Thymus (tissue), 11 donors: ENCODE measurements at regions not wholly inside any gene's neighbourhood (a gene's known extent, or its start where the extent isn't known, plus 50 kb on each side); places are given as distances from the start of the nearest gene placed in this dataset.

ENCODE experiments used
- DNase-seq, 9 donors: peaks; one replicate each; pipeline ENCODE4 v3.0.0-alpha.2; 2013; ENCODE audit warnings: low spot score in 9 of 9, low read depth in 6 of 9, missing footprints in 1 of 9
- H3K27ac ChIP-seq, 2 donors: one replicate each; pipeline ENCODE4 v1.5.1; 2013; ENCODE audit warnings: control low read depth in 1 of 2, low read depth in 1 of 2, low read length in 1 of 2, mild to moderate bottlenecking in 1 of 2, moderate library complexity in 1 of 2
- H3K27me3 ChIP-seq, 2 donors: one replicate each; pipeline ENCODE4 v1.5.1; 2013; ENCODE audit warnings: low read length in 1 of 2; ENCODE audit not compliant: control insufficient read depth in 2 of 2, insufficient read depth in 1 of 2
- H3K36me3 ChIP-seq, 2 donors: one replicate each; pipeline ENCODE4 v1.5.1; 2013; ENCODE audit warnings: low read length in 1 of 2, mild to moderate bottlenecking in 1 of 2, moderate library complexity in 1 of 2; ENCODE audit not compliant: control insufficient read depth in 2 of 2, insufficient read depth in 2 of 2
- H3K4me1 ChIP-seq, 2 donors: one replicate each; pipeline ENCODE4 v1.5.1; 2013; ENCODE audit warnings: low read length in 2 of 2; ENCODE audit not compliant: control insufficient read depth in 2 of 2, insufficient read depth in 2 of 2
- H3K4me3 ChIP-seq, 2 donors: one replicate each; pipeline ENCODE4 v1.5.1; 2013; ENCODE audit warnings: low read length in 2 of 2, control low read depth in 1 of 2, mild to moderate bottlenecking in 1 of 2
- H3K9me3 ChIP-seq, 2 donors: one replicate each; pipeline ENCODE4 v1.5.1; 2013; ENCODE audit warnings: low read length in 1 of 2, mild to moderate bottlenecking in 1 of 2; ENCODE audit not compliant: control insufficient read depth in 2 of 2, insufficient read depth in 1 of 2
- WGBS: extraction: QIAGEN DNeasy Blood & Tissue Kit; methylation state at CpG from one replicate; pipeline ENCODE4 v1.1.7; 2013; 5-methylcytosine and 5-hydroxymethylcytosine counted together
- donor health status: healthy.

DNA sequence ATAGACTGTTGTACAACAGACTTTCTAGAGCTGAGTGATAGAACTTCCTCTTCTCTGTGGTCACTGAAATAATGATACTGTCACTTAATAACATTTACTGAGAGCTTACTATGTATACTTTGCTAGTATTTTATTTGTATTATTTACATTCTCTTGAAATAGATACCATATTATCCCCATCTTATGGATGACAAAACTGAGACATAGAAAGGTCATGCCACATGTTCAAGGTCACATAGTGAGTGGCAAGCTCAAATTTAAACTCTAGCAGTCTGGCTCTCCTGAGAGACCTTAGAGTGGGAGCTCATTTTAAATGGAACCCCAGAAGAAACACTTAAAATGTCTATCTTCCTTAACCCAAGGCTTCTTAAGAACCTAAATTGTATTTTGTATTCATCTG, 266.6 kb upstream of the CAMK1G start:
- no peak overlapping the region for H3K4me3 ChIP-seq
- no peaks in the 10 kb centered on the region for H3K4me1 ChIP-seq
- H3K9me3 ChIP-seq = no peaks in the 10 kb centered on the region
- no peak for DNase-seq
- H3K27me3 ChIP-seq = no peaks in the 10 kb centered on the region
- H3K36me3 ChIP-seq = no peaks in the 10 kb centered on the region
- H3K27ac ChIP-seq = no peak overlapping the region

DNA sequence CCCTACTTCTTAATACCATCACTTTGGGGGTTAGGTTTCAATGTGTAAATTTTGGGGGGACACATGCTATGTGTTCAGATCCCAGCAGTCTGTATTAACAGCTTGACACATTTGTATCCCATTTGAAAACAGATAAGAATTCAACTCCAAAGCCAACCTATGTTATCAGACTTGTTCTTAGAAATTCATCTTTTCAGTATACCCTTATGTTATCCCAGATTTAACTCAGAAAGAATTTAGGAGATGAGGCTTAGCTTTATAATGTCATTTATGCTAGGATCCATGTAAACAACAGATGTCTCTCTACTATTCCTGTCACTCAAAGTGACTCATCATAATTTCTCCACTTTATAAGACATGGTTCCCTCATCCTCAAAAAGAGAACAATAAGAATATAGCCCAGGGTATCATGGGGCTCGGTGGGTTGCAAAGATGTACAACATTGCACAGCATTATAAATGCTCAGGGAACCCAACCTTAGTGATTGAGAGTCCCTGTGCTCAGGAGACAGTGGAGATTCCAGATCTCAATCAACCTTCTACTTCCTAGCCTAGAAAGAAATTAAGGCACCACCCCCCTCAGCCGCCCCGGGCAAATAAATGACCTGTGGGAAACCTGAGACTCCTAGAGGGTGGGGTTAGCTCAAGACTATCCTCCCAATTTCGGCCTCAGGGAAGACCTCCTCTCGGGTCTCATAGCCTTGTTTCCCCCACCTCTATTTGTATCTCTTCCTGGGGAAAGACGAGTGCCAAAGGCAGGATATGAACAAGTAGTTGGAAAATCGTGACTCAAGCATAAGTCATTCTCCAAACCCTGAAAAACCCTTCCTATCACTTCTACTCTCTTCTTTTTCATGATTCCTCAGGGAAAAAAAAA, 265.1 kb upstream of the CAMK1G start:
- WGBS = 92% methylated on average over 7 of the region's 7 CpGs
- no peak for DNase-seq
- Histone ChIP-seq H3K9me3 (no peaks in the 10 kb centered on the region), H3K27me3 (no peaks in the 10 kb centered on the region), H3K36me3 (no peaks in the 10 kb centered on the region), H3K4me1 (no peaks in the 10 kb centered on the region), H3K4me3 (no peak overlapping the region), H3K27ac (no peak overlapping the region)

DNA sequence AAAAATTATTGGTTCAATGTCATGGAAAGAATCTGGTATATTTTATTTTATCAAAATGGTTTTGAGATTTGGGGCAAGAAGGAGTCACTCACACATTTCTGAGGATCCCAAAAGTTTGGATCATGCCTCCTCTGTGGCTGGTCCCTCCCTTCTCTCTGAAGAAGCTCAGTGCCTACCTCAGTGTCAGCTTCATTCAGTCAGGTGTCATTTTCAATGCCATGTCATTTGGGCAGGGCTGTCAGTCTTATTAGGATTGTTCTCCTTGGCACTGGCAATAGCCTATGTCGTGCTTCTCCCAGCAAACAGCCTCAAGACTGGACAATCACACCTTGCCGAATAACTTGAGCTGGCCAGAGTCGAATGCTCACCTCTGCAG, 264.5 kb upstream of the CAMK1G start:
- H3K36me3 ChIP-seq = no peaks in the 10 kb centered on the region
- no peaks in the 10 kb centered on the region for H3K9me3 ChIP-seq
- no peaks in the 10 kb centered on the region for H3K27me3 ChIP-seq
- no peak overlapping the region for H3K4me3 ChIP-seq
- no peaks in the 10 kb centered on the region for H3K4me1 ChIP-seq
- no peak overlapping the region for H3K27ac ChIP-seq
- no peak for DNase-seq
- WGBS = 95% methylated on average over 3 of the region's 3 CpGs

DNA sequence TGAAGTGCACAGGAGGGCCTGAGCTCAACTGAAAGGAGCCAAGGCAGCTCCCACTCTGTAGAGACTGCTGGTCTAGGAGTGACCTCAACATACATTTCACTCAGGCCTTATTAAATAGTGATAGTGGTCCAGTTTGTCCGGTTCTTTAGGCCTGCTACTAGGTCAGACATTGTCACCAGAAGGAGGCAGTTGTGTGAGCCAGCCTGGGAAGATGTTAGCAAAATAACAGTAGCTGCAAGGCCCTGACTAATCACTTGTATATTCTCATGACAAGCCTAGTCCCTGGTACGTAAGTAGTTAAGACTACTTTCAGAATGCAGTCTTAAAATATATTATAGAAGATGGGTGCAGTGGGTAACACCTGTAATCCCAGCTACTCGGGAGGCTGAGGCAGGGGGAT, 264.0 kb upstream of the CAMK1G start:
- Histone ChIP-seq H3K4me1 (no peaks in the 10 kb centered on the region), H3K27me3 (no peaks in the 10 kb centered on the region), H3K9me3 (no peaks in the 10 kb centered on the region), H3K4me3 (no peak overlapping the region), H3K27ac (no peak overlapping the region), H3K36me3 (no peaks in the 10 kb centered on the region)
- WGBS = 92% methylated on average over 3 of the region's 3 CpGs
- DNase-seq = no peak

DNA sequence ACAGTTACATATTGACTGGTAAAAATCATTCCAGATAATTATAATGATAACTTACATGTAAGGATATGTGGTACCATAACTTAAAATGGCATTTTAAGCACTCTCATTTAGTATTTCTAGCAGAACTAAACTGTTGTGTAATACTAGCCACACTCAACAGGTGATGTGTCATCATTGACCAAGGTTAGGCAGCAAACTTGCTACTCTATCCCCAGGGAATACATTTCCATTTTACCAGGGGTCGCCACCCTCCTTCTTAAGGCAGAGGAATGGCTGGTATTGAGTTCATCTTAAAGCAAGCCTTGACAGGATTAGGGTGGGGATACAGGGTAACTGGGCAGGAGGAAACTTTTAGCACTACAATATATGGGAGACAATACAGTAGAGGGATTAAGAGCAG, 259.8 kb upstream of the CAMK1G start:
- DNase-seq = no peak
- no peaks in the 10 kb centered on the region for H3K36me3 ChIP-seq
- H3K27ac ChIP-seq = no peak overlapping the region
- H3K27me3 ChIP-seq = no peaks in the 10 kb centered on the region
- H3K4me1 ChIP-seq = no peaks in the 10 kb centered on the region
- no peaks in the 10 kb centered on the region for H3K9me3 ChIP-seq
- 88% methylated on average over 1 of the region's 1 CpG for WGBS
- no peak overlapping the region for H3K4me3 ChIP-seq

DNA sequence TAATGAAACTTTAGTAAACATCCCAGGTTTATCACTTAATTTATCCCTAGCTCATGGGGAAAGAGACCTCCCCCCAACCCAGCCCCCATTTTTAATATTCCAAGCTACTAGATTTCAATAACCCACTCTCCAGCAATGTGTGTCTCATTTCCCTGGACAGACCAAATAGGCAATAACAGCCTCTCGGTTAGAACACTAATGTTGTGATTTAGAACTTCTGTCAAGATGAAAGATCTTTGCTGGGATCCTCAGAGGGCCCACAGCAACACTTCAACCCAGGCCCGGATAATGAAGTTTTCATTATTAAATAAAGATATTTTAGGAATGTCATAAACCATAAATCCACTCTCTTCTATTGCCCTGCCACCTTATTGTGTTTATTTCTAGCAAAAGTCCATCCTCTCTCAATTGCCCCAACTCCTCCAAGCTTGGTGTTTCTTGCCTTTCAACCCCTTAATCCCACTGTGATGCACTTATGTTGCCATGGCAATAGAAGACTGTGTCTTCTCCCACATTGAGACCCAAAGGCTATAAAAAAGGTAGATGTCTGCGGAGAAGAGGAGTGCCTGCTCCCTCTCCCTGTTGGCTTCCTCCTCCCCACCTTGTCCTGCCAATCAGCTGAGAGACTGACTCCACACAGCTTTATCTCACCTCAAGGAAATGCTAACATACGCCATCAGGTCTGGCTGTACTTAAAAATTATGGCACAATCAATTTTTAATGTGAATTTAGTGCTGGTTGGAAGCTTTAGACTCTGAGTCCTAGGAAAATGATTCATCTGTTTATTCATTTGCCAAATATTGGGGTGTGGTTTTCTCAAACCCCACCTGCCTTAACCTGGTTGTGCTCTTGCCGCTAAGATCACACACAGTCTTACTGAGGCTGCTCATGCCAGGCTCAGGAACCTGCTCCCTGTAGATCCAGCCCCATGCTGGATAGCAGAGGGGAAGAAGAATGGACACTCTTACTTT, 258.3 kb upstream of the CAMK1G start:
- H3K27me3 ChIP-seq = no peaks in the 10 kb centered on the region
- no peak overlapping the region for H3K4me3 ChIP-seq
- H3K36me3 ChIP-seq = no peaks in the 10 kb centered on the region
- no peak overlapping the region for H3K27ac ChIP-seq
- no peaks in the 10 kb centered on the region for H3K4me1 ChIP-seq
- no peak for DNase-seq
- WGBS = 96% methylated on average over 5 of the region's 5 CpGs
- no peaks in the 10 kb centered on the region for H3K9me3 ChIP-seq

DNA sequence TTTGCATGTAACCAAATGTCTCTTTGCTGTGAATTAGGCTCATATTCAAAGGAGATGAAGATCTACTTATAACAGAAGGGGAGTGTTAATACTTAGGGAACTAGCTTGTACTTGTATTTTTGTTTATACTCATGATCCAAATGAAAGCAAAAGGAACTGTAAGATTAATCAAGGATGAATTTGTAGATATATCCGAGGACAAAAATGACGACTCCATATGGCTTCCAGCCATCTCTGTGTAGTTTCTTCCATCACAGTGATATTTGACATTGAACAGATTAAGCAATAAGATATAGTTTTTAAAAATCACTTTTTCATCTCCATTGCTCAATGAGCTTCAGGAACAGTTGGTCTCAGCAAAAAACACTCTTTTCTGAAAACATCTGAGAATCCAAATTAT, 257.4 kb upstream of the CAMK1G start:
- H3K4me3 ChIP-seq = no peak overlapping the region
- H3K4me1 ChIP-seq = no peaks in the 10 kb centered on the region
- no peaks in the 10 kb centered on the region for H3K36me3 ChIP-seq
- WGBS = 89% methylated on average over 2 of the region's 2 CpGs
- no peaks in the 10 kb centered on the region for H3K9me3 ChIP-seq
- no peak overlapping the region for H3K27ac ChIP-seq
- DNase-seq = no peak
- H3K27me3 ChIP-seq = no peaks in the 10 kb centered on the region

DNA sequence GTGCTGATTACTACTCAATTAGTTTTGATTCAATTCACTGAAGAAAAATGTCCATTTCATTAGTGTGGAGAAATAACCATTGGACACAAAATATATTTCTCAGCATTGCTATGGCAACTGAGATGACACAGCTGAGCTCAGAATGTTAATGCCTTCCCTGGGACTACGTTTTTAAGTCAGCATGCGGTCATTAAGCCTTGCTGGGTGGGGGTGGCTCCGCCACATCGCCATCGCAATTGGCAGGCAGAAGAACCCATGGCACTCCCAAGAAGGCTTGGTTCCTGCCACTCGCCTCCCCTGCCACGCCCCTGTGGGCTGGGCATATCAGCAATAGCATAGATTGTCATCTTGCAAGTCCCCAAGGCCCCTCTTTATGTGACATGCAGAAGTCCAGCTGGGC, 256.7 kb upstream of the CAMK1G start:
- no peak for DNase-seq

DNA sequence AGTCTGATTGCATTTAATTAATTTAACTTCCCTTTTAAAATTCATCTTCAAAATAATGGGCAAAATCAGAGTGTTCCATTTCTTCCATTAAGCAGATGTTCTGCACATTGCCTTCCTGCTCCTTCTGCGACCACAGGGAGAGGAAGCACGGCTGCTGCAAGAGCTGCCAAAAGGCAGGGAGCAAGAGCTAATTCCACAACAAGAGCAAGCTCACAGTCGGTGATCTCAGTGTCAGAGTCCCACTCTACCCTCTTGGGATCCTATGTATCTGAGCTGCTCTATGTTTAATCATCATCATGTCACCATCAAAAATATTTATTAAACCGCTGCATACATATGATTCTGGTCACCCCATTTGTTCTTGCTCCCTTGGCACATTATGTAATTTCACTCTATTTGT, 255.3 kb upstream of the CAMK1G start:
- DNase-seq = no peak
- H3K4me3 ChIP-seq = no peak overlapping the region
- no peaks in the 10 kb centered on the region for H3K27me3 ChIP-seq
- no peaks in the 10 kb centered on the region for H3K36me3 ChIP-seq
- no peaks in the 10 kb centered on the region for H3K9me3 ChIP-seq
- 54% methylated on average over 4 of the region's 4 CpGs for WGBS
- no peak overlapping the region for H3K27ac ChIP-seq
- no peaks in the 10 kb centered on the region for H3K4me1 ChIP-seq

More for the DNA sequence above, 256.7 kb upstream of the CAMK1G start:
- no peaks in the 10 kb centered on the region for H3K27me3 ChIP-seq
- H3K4me1 ChIP-seq = no peaks in the 10 kb centered on the region
- no peaks in the 10 kb centered on the region for H3K36me3 ChIP-seq
- H3K4me3 ChIP-seq = no peak overlapping the region
- H3K9me3 ChIP-seq = no peaks in the 10 kb centered on the region
- 94% methylated on average over 7 of the region's 7 CpGs for WGBS
- H3K27ac ChIP-seq = no peak overlapping the region
